ENCODE measurements at regions not wholly inside any gene's neighbourhood (a gene's known extent, or its start where the extent isn't known, plus 50 kb on each side); places are given as distances from the start of the nearest gene placed in this dataset.

- TF ChIP-seq CTCF (IDR thresholded peaks at IDR 0.05) = no peak
- no peak overlapping the region for H3K4me3 ChIP-seq
- DNase-seq (ENCODE audit: low spot score) = no peak
- no peak overlapping the region for H3K27ac ChIP-seq
Measured at GRCh38 chr12:87870061-87870460, 159.1 kb downstream of the C12orf50 start.

GRCh38 chr12:87866578-87867292 lies 162.5 kb downstream of the C12orf50 start:
- no peak for DNase-seq (ENCODE audit: low spot score)
- H3K4me3 ChIP-seq = no peak overlapping the region
- H3K27ac ChIP-seq = no peak overlapping the region
- no peak for TF ChIP-seq CTCF (IDR thresholded peaks at IDR 0.05)

GRCh38 chr12:87861791-87862190 lies 167.4 kb downstream of the C12orf50 start:
- no peak for DNase-seq (ENCODE audit: low spot score)

GRCh38 chr12:87853448-87854003 lies 175.7 kb downstream of the C12orf50 start:
- no peak for DNase-seq (ENCODE audit: low spot score)
- Histone ChIP-seq H3K27ac (no peak overlapping the region), H3K4me3 (no peak overlapping the region)
- no peak for TF ChIP-seq CTCF (IDR thresholded peaks at IDR 0.05)

More at GRCh38 chr12:87861791-87862190, 167.4 kb downstream of the C12orf50 start:
- H3K4me3 ChIP-seq = no peak overlapping the region
- no peak overlapping the region for H3K27ac ChIP-seq
- TF ChIP-seq CTCF (IDR thresholded peaks at IDR 0.05) = no peak

- TF ChIP-seq CTCF (IDR thresholded peaks at IDR 0.05) = no peak
- H3K4me3 ChIP-seq = no peak overlapping the region
- no peak overlapping the region for H3K27ac ChIP-seq
- no peak for DNase-seq (ENCODE audit: low spot score)
Measured at GRCh38 chr12:87849074-87849473, 180.1 kb downstream of the C12orf50 start.

GRCh38 chr12:87848248-87848868 lies 180.8 kb downstream of the C12orf50 start:
- no peak overlapping the region for H3K27ac ChIP-seq
- no peak for DNase-seq (ENCODE audit: low spot score)
- H3K4me3 ChIP-seq = no peak overlapping the region
- TF ChIP-seq CTCF (IDR thresholded peaks at IDR 0.05) = peak; percentile 78

- Histone ChIP-seq H3K27ac (no peak overlapping the region), H3K4me3 (no peak overlapping the region)
- DNase-seq (ENCODE audit: low spot score) = no peak
- TF ChIP-seq CTCF (IDR thresholded peaks at IDR 0.05) = no peak
Measured at GRCh38 chr12:87847147-87847546, 182.1 kb downstream of the C12orf50 start.

All from coronary artery (tissue), 2 donors.